DND-41 (cell line): ENCODE measurements at regions not wholly inside any gene's neighbourhood (a gene's known extent, or its start where the extent isn't known, plus 50 kb on each side); places are given as distances from the start of the nearest gene placed in this dataset.

ENCODE experiments used
- CTCF ChIP-seq: IDR thresholded peaks from 2 replicates; pipeline ENCODE4 v1.5.1; 2012; ENCODE audit warnings: borderline replicate concordance, low read length, moderate library complexity, mild to moderate bottlenecking; ENCODE audit not compliant: poor library complexity, severe bottlenecking; ENCODE audit errors: extremely low read depth
- EZH2 ChIP-seq: IDR thresholded peaks from 3 replicates; pipeline ENCODE4 v1.6.1; 2012; ENCODE audit warnings: borderline replicate concordance, low read depth, mild to moderate bottlenecking, moderate library complexity, low read length, inconsistent platforms; ENCODE audit not compliant: severe bottlenecking

- TF ChIP-seq CTCF (no peak), EZH2 (no peak)
These were observed 680.4 kb upstream of the SPRY2 start for GRCh38 chr13:81021284-81021840.
